Coronary artery (tissue), 2 donors: ENCODE measurements at regions not wholly inside any gene's neighbourhood (a gene's known extent, or its start where the extent isn't known, plus 50 kb on each side); places are given as distances from the start of the nearest gene placed in this dataset.

ENCODE experiments used
- DNase-seq: peaks from one replicate; pipeline ENCODE4 v3.0.0-alpha.2; 2017; ENCODE audit warnings: low spot score
- H3K27ac ChIP-seq, 2 donors: fragments of 200-600 bp; sonication (generic); one replicate each; pipeline ENCODE4 v1.5.1; 2016 to 2019
- H3K4me3 ChIP-seq: fragments of 200-600 bp; sonication (generic); 2 replicates; pipeline ENCODE4 v1.5.1; 2016; ENCODE audit warnings: mild to moderate bottlenecking, moderate library complexity
- TF ChIP-seq, protein P1 (sequence below): fragments of 200-600 bp; sonication (generic); IDR thresholded peaks from one replicate; pipeline ENCODE4 v1.5.1; 2019; ENCODE audit warnings: antibody characterized with exemption

DNA sequence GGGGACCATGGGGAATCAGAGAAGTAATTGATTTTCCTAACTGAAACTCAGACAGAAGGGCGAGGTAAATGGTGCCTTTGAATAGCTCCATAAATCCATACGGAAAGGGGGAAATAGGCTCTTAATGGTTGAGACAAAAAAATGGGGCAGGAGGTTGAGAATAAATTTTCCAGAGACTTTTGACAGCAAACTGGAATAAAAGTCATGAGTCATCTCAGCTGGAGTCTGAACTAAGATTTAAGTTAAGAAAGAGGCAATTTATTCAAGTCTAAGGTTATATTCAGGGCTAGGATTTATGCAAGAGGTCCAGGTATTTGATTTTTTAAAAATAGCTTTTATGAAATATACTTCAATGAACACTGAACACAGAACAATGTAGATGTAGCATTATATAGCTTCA lies 238.7 kb upstream of the RORA start:
- H3K4me3 ChIP-seq: no peak overlapping the region
- TF ChIP-seq, protein P1, sequence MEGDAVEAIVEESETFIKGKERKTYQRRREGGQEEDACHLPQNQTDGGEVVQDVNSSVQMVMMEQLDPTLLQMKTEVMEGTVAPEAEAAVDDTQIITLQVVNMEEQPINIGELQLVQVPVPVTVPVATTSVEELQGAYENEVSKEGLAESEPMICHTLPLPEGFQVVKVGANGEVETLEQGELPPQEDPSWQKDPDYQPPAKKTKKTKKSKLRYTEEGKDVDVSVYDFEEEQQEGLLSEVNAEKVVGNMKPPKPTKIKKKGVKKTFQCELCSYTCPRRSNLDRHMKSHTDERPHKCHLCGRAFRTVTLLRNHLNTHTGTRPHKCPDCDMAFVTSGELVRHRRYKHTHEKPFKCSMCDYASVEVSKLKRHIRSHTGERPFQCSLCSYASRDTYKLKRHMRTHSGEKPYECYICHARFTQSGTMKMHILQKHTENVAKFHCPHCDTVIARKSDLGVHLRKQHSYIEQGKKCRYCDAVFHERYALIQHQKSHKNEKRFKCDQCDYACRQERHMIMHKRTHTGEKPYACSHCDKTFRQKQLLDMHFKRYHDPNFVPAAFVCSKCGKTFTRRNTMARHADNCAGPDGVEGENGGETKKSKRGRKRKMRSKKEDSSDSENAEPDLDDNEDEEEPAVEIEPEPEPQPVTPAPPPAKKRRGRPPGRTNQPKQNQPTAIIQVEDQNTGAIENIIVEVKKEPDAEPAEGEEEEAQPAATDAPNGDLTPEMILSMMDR: no peak
- DNase-seq: no peak
- H3K27ac ChIP-seq: no peak overlapping the region

DNA sequence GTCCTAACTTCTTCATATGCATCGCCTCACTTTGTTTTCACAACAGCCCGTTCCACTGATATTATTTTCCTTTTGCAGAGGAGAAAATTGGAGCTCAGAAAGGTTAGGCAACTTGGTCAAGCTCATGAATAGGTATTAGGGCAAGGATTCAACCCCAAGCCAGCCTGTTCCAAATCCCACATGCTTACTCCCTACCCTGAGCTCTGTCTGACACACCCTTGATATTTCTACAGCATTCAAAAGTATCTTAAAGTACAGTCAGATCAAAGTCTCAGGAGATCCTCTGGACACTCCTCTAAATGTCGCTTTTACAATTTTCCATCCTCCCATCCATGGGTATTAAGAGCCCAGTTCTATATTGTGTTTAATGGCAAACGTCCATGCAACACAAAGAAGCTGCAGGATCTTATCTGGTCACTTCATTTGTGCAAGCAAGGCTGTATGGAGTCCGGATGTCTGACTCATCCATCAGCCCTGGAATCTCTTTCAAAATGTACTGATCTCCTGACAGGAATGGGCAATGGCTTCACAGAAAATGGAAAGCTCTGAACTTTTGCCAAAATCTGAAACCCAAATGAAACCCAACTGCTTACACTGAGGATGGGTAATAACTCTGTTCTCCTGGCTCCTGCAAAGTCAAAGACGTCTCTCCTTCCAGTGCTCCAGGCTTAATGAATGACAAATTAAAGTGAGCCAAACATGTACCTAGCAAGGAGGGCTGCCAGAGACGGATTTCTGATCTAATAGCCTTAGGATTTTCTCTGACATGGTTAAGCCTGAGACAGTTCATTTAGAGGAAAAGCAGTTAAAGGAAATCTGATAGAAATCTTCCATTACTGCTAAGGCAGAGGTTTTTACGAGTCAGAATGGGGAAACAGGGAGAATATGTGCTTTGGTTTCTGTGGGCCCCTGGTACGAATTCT lies 230.9 kb upstream of the RORA start:
- no peak for DNase-seq
- H3K4me3 ChIP-seq: no peak overlapping the region
- H3K27ac ChIP-seq: no peak overlapping the region
- TF ChIP-seq, protein P1: no peak

DNA sequence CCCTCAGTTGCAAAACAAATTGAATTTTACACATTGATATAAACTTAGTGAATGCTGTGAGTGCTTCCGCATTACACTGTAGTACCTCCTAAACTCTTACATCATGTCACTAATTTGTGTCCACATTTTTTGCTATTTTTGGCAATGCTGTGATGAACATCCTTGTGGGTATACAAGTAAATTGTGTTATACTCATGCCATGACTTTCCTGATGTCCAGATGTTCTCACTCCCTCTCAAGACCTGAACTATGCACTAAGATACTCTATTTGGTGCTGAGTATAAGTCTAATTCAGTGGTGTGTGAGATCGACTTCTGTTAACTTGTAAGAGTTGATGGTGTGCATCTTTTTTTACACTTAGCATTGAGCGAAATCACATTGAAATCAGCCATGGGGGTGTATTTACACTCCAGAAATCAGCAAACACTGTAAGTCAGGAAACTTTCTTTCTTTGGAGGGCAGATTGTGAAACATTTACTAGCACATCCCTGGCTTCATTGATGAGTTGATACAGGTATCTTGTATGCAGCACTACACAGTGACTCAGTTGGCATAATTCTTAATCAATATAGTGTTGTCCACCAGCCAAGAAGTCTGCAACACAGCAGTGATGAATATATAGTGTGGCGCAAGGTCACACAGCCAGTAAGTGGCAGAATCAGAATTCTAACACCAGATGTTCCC lies 228.1 kb upstream of the RORA start:
- TF ChIP-seq, protein P1: no peak
- no peak overlapping the region for H3K4me3 ChIP-seq
- H3K27ac ChIP-seq: no peak overlapping the region
- no peak for DNase-seq

DNA sequence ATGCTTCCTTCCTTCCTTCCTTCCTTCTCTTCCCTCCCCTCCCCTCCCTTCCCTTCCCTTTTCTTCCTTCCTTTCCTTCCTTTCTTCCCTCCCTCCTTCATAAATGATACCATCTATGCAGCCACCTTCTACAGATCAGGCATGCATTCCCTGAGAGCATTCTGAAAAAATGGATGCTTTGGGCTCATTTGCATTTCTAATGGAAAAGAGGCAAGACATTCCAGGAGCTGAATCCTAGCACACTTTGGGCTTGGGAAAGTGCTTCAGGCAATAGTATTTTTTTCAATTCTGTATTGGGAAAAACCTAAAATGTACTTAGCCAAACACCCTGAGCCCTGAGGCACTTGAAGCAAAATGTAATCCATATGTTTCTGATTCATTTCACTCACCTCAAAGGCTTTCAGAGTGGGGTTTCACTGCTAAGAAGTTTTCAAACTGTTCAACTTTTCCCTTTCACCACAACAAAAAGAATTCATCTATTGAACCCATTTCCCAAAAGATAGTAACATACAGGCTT lies 220.1 kb upstream of the RORA start:
- Histone ChIP-seq H3K4me3 (no peak overlapping the region), H3K27ac (no peak overlapping the region)
- TF ChIP-seq, protein P1: no peak
- DNase-seq: no peak

DNA sequence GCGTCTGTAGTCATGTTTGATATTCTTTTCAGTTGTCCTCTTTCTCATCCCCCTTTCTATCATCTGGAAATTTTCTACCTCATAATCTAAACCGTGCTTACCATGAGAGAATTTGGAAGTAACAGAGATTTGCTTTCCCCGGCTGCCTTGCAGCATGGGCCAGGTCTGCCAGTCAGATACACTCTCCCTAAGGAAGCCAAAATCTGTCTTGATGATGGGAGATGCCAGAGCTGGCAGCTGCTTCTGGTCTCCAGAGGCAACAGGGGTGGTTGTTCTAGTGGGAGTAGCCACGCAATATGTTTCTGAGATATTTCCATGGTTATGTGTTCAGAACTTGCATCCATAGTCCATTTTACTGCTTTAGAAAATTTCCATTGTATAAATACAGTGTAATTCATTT lies 218.9 kb upstream of the RORA start:
- TF ChIP-seq, protein P1: no peak
- no peak for DNase-seq
- no peak overlapping the region for H3K27ac ChIP-seq
- H3K4me3 ChIP-seq: no peak overlapping the region

DNA sequence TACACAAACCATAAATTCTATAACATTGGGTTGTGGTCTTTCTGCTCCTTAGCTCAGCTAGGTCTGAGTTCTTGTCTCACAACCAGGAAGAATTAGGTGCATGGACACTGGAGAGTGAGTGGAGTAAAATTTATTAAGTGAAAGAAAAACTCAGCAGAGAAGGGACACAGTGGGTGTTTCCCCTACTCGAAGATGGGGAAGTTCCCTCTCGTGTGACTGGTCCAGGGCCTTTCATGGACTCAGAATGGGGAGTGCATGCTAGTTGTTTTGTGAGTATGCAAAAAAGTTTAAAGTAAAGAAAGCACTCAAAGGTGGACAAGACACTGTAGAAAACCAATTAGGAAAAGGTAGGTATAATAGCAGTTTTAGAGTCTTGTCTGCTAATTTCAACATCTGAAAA lies 215.5 kb upstream of the RORA start:
- Histone ChIP-seq H3K4me3 (no peak overlapping the region), H3K27ac (no peak overlapping the region)
- TF ChIP-seq, protein P1: no peak
- no peak for DNase-seq
